HepG2 (cell line): ENCODE measurements at regions not wholly inside any gene's neighbourhood (a gene's known extent, or its start where the extent isn't known, plus 50 kb on each side); places are given as distances from the start of the nearest gene placed in this dataset.

Source experiments
- ATAC-seq: fragments of 200-7000 bp; cut with Tn5 transposase; 3 replicates; pipeline ENCODE4 v1.9.1; 2020; ENCODE audit warnings: mild to moderate bottlenecking, moderate library complexity
- BruUV-seq: library from RNA; stranded (reverse); fragments of 400-500 nt; replicated peaks from 2 replicates; lab custom pipeline; 2021; lab: Mats Ljungman, UMichigan
- CTCF ChIA-PET: fragments of 300-600 bp; formaldehyde crosslinking; extraction: SDS; loops from one replicate; lab custom pipeline; 2021; ENCODE audit warnings: low total read pairs, inconsistent platforms, low intra/inter-chr PET ratio; lab: Yijun Ruan, JAX
- POLR2A ChIA-PET: fragments of 350-600 bp; sonication (Branson Sonifier 250); formaldehyde crosslinking; loops from one replicate; lab custom pipeline; 2020; ENCODE audit warnings: antibody characterized with exemption, inconsistent platforms; lab: Yijun Ruan, JAX
- DNase-seq: peaks from one replicate; pipeline ENCODE4 v3.0.0-alpha.2; 2015; ENCODE audit warnings: low spot score
- FAIRE-seq: peaks from 3 replicates; lab custom pipeline; 2011; peaks lifted over from hg19 to GRCh38; lab: Jason Lieb, UNC
- H2AFZ ChIP-seq: one replicate; pipeline ENCODE4 v1.6.1; 2011; ENCODE audit warnings: low read length, inconsistent platforms
- H3K27ac ChIP-seq: fragments of 300-600 bp; 3 replicates; pipeline ENCODE4 v1.8.0; 2011; ENCODE audit warnings: mixed run types, mild to moderate bottlenecking, mixed read lengths, low read length, inconsistent platforms; ENCODE audit not compliant: insufficient read depth; ENCODE audit errors: extremely low read length
- H3K27me3 ChIP-seq, 2 experiments: fragments of 200-600 bp in 1 of 2; 2 replicates in 1 of 2; 3 replicates in 1 of 2; pipeline versions ENCODE4 v1.6.0 to v1.8.0; 2011; ENCODE audit warnings: low read length in 2 of 2, mild to moderate bottlenecking in 2 of 2, moderate library complexity in 2 of 2, inconsistent platforms in 1 of 2; ENCODE audit not compliant: insufficient read depth in 2 of 2, control insufficient read depth in 1 of 2
- H3K36me3 ChIP-seq, 2 experiments: fragments of 200-600 bp in 1 of 2; replicated peaks in 1 of 2; 2 replicates in 1 of 2; 3 replicates in 1 of 2; pipeline versions ENCODE4 v1.5.1 to v1.8.0; 2011; ENCODE audit warnings: low read length in 2 of 2, inconsistent platforms in 1 of 2; ENCODE audit not compliant: insufficient read depth in 2 of 2, control insufficient read depth in 1 of 2
- H3K4me1 ChIP-seq: 2 replicates; pipeline ENCODE4 v1.5.1; 2012; ENCODE audit warnings: low read length, inconsistent platforms; ENCODE audit not compliant: insufficient read depth
- H3K4me2 ChIP-seq: 2 replicates; pipeline ENCODE4 v1.6.0; 2011; ENCODE audit warnings: low read depth, low read length, inconsistent platforms
- H3K4me3 ChIP-seq, 3 experiments: fragments of 200-600 bp in 1 of 3; sonication (generic), shearing (Covaris generic) in 1 of 3; replicated peaks in 1 of 3; 2 replicates each; pipeline ENCODE4 v1.5.1; 2011 to 2016; ENCODE audit warnings: low read length in 3 of 3, inconsistent platforms in 2 of 3, low read depth in 2 of 3, mild to moderate bottlenecking in 2 of 3, control low read depth in 1 of 3, mixed read lengths in 1 of 3; ENCODE audit not compliant: insufficient read depth in 1 of 3
- H3K79me2 ChIP-seq: one replicate; pipeline ENCODE4 v1.6.1; 2011; ENCODE audit warnings: low read length, inconsistent platforms; ENCODE audit not compliant: insufficient read depth
- H3K9ac ChIP-seq: 2 replicates; pipeline ENCODE4 v1.6.0; 2011; ENCODE audit warnings: mild to moderate bottlenecking, low read depth, low read length, inconsistent platforms; ENCODE audit not compliant: insufficient read depth
- H3K9me3 ChIP-seq: 2 replicates; pipeline ENCODE4 v1.5.1; 2012; ENCODE audit warnings: mild to moderate bottlenecking, low read length
- H4K20me1 ChIP-seq: 2 replicates; pipeline ENCODE4 v1.6.0; 2011; ENCODE audit warnings: inconsistent platforms, mild to moderate bottlenecking, low read length, moderate library complexity; ENCODE audit not compliant: insufficient read depth
- ATF7 ChIP-seq, 2 experiments: fragments of 450-650 bp in 1 of 2; sonication (generic) in 1 of 2; formaldehyde crosslinking in 1 of 2; IDR thresholded peaks; 2 replicates each; pipeline versions ENCODE4 v1.4.0 to v1.6.1; 2016 to 2020; ENCODE audit warnings: antibody characterized with exemption in 1 of 2, mild to moderate bottlenecking in 1 of 2, missing genetic modification reagents in 1 of 2
- CREB1 ChIP-seq, 2 experiments: fragments of 450-650 bp in 1 of 2; IDR thresholded peaks; 2 replicates each; pipeline ENCODE4 v1.6.1; 2016 to 2017; ENCODE audit warnings: control low read depth in 1 of 2, mild to moderate bottlenecking in 1 of 2, missing compliant biosample characterization in 1 of 2, missing genetic modification characterization in 1 of 2
- MXI1 ChIP-seq: IDR thresholded peaks from 3 replicates; pipeline ENCODE4 v1.6.1; 2012; ENCODE audit warnings: low read depth, low read length, inconsistent platforms, borderline replicate concordance
- ZBTB1 ChIP-seq: sonication (generic); formaldehyde crosslinking; IDR thresholded peaks from 2 replicates; pipeline ENCODE4 v1.4.0; 2020; ENCODE audit warnings: missing genetic modification reagents, borderline replicate concordance
- ZNF382 ChIP-seq: sonication (generic); formaldehyde crosslinking; IDR thresholded peaks from 2 replicates; pipeline ENCODE4 v1.5.0; 2020; ENCODE audit warnings: missing genetic modification reagents, mild to moderate bottlenecking, borderline replicate concordance
- ZNF704 ChIP-seq: sonication (generic); formaldehyde crosslinking; IDR thresholded peaks from 2 replicates; pipeline ENCODE4 v1.8.1; 2023; ENCODE audit warnings: mild to moderate bottlenecking, inconsistent platforms, moderate library complexity, missing genetic modification reagents, borderline replicate concordance
- WGBS: methylation state at CpG from one replicate; pipeline ENCODE4 v1.1.6; 2017; ENCODE audit warnings: low lambda C conversion rate; 5-methylcytosine and 5-hydroxymethylcytosine counted together
- in situ Hi-C: cut with HindIII; loops from 2 replicates; pipeline ENCODE4 v1.10.0; 2017; ENCODE audit warnings: low pct_unique_long_range_greater_than_20kb; ENCODE audit not compliant: extremely low pct_ligation_motif_present
- intact Hi-C: fragments of 100-400 bp; cut with micrococcal nuclease; formaldehyde crosslinking; loops from one replicate; pipeline ENCODE4 v1.10.0; 2022; ENCODE audit not compliant: unreplicated experiment
- TF ChIP-seq, protein P1 (sequence below): fragments of 450-650 bp; IDR thresholded peaks from 2 replicates; pipeline ENCODE4 v1.6.1; 2017; ENCODE audit warnings: mild to moderate bottlenecking
- TF ChIP-seq, protein P2 (sequence below): sonication (generic); formaldehyde crosslinking; IDR thresholded peaks from 2 replicates; pipeline ENCODE4 v1.5.0; 2020; ENCODE audit warnings: missing genetic modification reagents

DNA sequence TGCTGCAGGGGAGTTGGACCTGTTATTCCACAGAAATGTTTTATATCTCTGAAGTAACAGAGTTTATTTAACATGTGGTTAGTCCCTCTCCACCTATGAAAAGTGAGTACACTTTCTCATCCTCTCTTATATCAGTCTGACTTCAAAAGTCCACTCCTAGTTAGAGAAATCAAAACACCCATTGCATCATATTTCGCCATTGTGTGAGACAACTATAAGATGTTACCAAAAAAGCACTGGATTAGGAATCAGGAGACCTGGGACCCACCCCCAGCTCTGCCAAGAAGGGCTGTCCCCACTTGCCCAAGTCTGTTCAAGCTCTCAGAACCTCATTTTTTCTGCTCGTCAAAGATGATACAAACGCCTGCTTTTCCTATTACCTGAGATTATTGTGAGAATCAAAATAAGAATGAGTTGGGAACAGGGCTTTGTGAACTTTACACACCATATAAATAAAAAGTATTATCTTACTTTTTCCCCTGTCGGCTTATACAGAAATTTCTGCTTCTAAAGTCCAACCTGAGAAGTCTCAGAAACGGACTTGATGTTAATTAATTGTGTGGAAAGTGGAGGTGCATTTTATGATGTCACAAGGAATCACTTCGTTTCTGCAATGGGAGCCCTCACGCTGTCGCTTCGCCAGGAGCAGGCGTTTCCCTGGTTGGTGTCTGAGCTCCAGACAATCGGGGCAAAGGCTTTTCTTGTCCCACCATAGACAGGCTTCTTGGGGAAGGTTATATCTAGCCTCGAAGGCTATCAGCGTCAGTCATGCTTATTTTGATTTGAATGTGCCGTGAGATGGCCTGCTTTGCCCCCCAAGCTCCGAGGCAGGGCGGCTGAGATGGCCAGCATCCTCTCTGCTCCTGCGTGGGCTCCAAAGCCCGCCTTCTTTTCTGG is 89.6 kb upstream of the ZNF516 start:
- ATAC-seq (no peak), DNase-seq (no peak), FAIRE-seq (no peak)
- Histone ChIP-seq H3K79me2 (no peaks in the 10 kb centered on the region), H2AFZ (no peak overlapping the region), H3K9me3 (no peaks in the 10 kb centered on the region), H3K4me1 (no peaks in the 10 kb centered on the region), H4K20me1 (no peaks in the 10 kb centered on the region), H3K4me2 (no peak overlapping the region), H3K27me3 (peaks cover 1 to 16% of the 10 kb centered on the region in 2 experiments; a peak in 2 of 5 replicates), H3K36me3 (no peaks in the 10 kb centered on the region), H3K27ac (no peak overlapping the region), H3K4me3 (no peak overlapping the region), H3K9ac (no peak overlapping the region)
- intact Hi-C loops = no loop called here
- no TSS peak for BruUV-seq
- TF ChIP-seq ATF7 (IDR thresholded peaks at IDR 0.05) (peak; percentile 77), ATF7 (CRISPR knock-in tag; IDR thresholded peaks at IDR 0.05) (no peak), CREB1 (IDR thresholded peaks at IDR 0.05) (peak; percentile 95), CREB1 (CRISPR knock-in tag; IDR thresholded peaks at IDR 0.05) (no peak), ZNF704 (no peak), ZBTB1 (no peak), MXI1 (no peak), ZNF382 (CRISPR knock-in tag) (no peak)
- TF ChIP-seq, protein P1, sequence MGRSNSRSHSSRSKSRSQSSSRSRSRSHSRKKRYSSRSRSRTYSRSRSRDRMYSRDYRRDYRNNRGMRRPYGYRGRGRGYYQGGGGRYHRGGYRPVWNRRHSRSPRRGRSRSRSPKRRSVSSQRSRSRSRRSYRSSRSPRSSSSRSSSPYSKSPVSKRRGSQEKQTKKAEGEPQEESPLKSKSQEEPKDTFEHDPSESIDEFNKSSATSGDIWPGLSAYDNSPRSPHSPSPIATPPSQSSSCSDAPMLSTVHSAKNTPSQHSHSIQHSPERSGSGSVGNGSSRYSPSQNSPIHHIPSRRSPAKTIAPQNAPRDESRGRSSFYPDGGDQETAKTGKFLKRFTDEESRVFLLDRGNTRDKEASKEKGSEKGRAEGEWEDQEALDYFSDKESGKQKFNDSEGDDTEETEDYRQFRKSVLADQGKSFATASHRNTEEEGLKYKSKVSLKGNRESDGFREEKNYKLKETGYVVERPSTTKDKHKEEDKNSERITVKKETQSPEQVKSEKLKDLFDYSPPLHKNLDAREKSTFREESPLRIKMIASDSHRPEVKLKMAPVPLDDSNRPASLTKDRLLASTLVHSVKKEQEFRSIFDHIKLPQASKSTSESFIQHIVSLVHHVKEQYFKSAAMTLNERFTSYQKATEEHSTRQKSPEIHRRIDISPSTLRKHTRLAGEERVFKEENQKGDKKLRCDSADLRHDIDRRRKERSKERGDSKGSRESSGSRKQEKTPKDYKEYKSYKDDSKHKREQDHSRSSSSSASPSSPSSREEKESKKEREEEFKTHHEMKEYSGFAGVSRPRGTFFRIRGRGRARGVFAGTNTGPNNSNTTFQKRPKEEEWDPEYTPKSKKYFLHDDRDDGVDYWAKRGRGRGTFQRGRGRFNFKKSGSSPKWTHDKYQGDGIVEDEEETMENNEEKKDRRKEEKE = no peak
- TF ChIP-seq, protein P2, sequence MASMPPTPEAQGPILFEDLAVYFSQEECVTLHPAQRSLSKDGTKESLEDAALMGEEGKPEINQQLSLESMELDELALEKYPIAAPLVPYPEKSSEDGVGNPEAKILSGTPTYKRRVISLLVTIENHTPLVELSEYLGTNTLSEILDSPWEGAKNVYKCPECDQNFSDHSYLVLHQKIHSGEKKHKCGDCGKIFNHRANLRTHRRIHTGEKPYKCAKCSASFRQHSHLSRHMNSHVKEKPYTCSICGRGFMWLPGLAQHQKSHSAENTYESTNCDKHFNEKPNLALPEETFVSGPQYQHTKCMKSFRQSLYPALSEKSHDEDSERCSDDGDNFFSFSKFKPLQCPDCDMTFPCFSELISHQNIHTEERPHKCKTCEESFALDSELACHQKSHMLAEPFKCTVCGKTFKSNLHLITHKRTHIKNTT (CRISPR knock-in tag) = no peak
- ChIA-PET CTCF (no interaction called here), POLR2A (no interaction called here)
- WGBS = 44% methylated on average over 16 of the region's 18 CpGs
- in situ Hi-C loops = no loop called here
